ENCODE measurements at regions not wholly inside any gene's neighbourhood (a gene's known extent, or its start where the extent isn't known, plus 50 kb on each side); places are given as distances from the start of the nearest gene placed in this dataset.

- Histone ChIP-seq H3K4me1 (ENCODE audit: low read depth) (peaks cover 5% of the 10 kb centered on the region), H3K4me3 (no peak overlapping the region), H3K27me3 (no peaks in the 10 kb centered on the region), H3K27ac (no peak overlapping the region), H3K9me3 (ENCODE audit: low read depth) (no peaks in the 10 kb centered on the region), H3K36me3 (no peaks in the 10 kb centered on the region)
- no peak for DNase-seq (ENCODE audit: low read depth in 1 of 2, low spot score in 1 of 2)
- no peak for TF ChIP-seq CTCF (IDR thresholded peaks at IDR 0.05; ENCODE audit: low read depth, low read length)
Measured at GRCh38 chr20:51886891-51887608, 84.7 kb upstream of the SALL4 start.

- no peak overlapping the region for H3K27ac ChIP-seq
Measured at GRCh38 chr20:51886341-51886740, 84.0 kb upstream of the SALL4 start.

DNA sequence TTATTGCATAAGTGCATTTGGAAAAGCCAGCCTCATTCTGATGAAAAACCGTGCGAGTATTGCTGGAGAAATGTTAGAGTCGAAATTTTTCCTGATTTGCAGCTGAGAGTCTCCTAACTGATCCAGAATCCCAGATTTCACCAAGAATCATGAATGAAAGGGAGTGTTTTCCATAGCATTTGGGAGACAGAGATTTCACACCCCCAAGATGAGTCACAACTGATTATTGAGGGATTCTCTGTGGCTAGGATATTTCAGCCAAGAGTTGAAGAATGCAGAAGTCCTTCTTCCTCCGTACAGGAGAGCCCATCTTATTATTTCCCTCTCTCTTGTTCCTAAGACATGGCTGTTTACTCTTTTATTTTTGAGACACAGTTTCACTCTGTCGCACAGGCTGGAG, 82.2 kb upstream of the SALL4 start:
- Histone ChIP-seq H3K4me3 (no peak overlapping the region), H3K36me3 (no peaks in the 10 kb centered on the region), H3K4me1 (ENCODE audit: low read depth) (peaks cover 4% of the 10 kb centered on the region), H3K27ac (no peak overlapping the region), H3K27me3 (no peaks in the 10 kb centered on the region), H3K9me3 (ENCODE audit: low read depth) (no peaks in the 10 kb centered on the region)
- peak in 1 of 2 donors; percentile 76 for DNase-seq (ENCODE audit: low read depth in 1 of 2, low spot score in 1 of 2)
- no peak for TF ChIP-seq CTCF (IDR thresholded peaks at IDR 0.05; ENCODE audit: low read depth, low read length)

More at GRCh38 chr20:51886341-51886740, 84.0 kb upstream of the SALL4 start:
- no peak for TF ChIP-seq CTCF (IDR thresholded peaks at IDR 0.05; ENCODE audit: low read depth, low read length)
- H3K9me3 ChIP-seq (ENCODE audit: low read depth), result no peaks in the 10 kb centered on the region
- no peak overlapping the region for H3K4me3 ChIP-seq
- no peaks in the 10 kb centered on the region for H3K27me3 ChIP-seq
- peaks cover 5% of the 10 kb centered on the region for H3K4me1 ChIP-seq (ENCODE audit: low read depth)
- no peak for DNase-seq (ENCODE audit: low read depth in 1 of 2, low spot score in 1 of 2)
- H3K36me3 ChIP-seq, result no peaks in the 10 kb centered on the region

- no peak overlapping the region for H3K27ac ChIP-seq
- no peak overlapping the region for H3K4me3 ChIP-seq
- DNase-seq (ENCODE audit: low read depth in 1 of 2, low spot score in 1 of 2), result no peak
- no peak for TF ChIP-seq CTCF (IDR thresholded peaks at IDR 0.05; ENCODE audit: low read depth, low read length)
- H3K9me3 ChIP-seq (ENCODE audit: low read depth), result no peaks in the 10 kb centered on the region
- H3K4me1 ChIP-seq (ENCODE audit: low read depth), result no peaks in the 10 kb centered on the region
- no peaks in the 10 kb centered on the region for H3K36me3 ChIP-seq
- H3K27me3 ChIP-seq, result no peaks in the 10 kb centered on the region
Measured at GRCh38 chr20:51880188-51880587, 77.9 kb upstream of the SALL4 start.

DNA sequence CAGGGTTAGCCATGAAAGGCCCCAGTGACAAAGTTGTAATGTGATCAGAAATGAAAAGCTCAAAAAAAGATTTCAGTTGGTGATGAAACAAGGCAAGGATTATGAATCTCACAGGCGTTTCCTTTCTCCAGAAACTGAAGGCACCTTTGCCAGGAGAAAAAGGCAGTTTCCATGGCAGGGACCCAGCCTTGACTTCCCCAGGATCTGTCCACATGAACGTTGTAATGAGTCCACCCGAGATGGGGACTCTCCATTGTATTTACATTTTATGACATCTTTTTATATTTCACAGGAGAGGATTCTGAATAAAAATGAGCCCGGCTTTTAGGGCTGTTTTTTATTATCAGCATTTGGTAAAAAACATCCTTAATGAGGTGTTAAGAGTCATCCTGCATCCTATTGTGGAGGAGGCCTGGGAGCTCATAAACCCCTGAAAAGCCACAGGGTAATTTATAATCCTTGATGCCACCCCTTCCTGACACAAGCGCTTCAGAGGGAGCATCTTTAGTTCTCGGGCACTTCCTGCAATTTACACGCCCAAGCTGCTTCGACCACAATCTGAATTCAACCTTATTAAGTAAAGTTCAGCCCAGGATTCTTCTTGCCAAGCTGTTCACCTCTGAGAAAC, 74.1 kb upstream of the SALL4 start:
- Histone ChIP-seq H3K9me3 (ENCODE audit: low read depth) (no peaks in the 10 kb centered on the region), H3K27me3 (no peaks in the 10 kb centered on the region), H3K36me3 (no peaks in the 10 kb centered on the region), H3K4me3 (no peak overlapping the region), H3K27ac (no peak overlapping the region), H3K4me1 (ENCODE audit: low read depth) (no peaks in the 10 kb centered on the region)
- DNase-seq (ENCODE audit: low read depth in 1 of 2, low spot score in 1 of 2), result no peak
- TF ChIP-seq CTCF (IDR thresholded peaks at IDR 0.05; ENCODE audit: low read depth, low read length), result no peak

Data from cardiac muscle cell (in vitro differentiated cells and primary cell).